ENCODE measurements at regions not wholly inside any gene's neighbourhood (a gene's known extent, or its start where the extent isn't known, plus 50 kb on each side); places are given as distances from the start of the nearest gene placed in this dataset.
"Not testable (repeated sequence)": the region's sequence is repeated elsewhere in the genome, so short reads cannot be mapped to it uniquely, and the experiment has no call there.

GRCh38 chr6:145155411-145155810 is 579.9 kb downstream of the EPM2A start:
- CTCF ChIA-PET = no interaction called here
- POLR2A ChIA-PET = no interaction called here
- H3K27ac ChIP-seq (ENCODE audit: low read depth, low read length) = no peak overlapping the region

DNA sequence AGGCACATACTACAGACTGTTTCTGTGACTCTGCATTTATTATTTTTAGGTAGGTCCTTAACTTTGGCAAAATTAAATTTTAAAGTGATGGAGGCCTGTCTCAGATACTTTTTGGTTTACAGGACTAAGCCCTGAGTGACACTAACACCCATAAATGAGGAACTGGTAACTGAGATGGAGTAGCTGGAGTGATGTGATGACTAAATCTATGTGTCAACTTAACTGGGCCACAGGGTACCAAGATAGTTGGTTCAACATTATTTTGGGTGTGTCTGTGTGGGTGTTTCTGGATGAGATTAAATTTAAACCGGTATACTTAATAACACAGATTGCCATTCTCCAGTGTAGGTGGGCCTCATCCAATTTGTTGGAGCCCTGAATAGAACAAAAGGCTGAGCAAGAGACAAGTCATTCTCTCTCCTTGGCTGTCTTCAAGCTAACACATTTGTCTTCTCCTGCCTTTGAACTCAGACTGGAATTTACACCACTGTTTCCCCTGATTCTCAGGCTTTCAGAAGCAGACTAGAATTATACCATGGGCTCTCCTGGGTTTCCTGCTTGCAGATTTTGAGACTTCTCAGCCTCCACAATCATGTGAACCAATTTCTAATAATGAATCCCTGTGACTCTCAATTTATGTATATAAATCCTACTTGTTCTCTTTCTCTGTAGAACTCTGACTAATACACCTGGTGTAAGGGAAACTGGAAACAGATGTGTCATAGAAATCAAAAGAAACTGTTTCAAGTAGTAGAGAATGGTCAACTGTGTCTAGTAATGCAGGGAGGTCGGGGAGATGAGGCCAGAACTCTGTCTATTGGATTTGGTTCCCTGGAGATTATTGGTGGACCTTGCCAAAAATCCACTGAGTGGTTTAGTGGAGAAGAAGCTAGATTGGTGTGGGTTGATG is 579.2 kb downstream of the EPM2A start:
- TF ChIP-seq CTCF (IDR thresholded peaks at IDR 0.05; ENCODE audit: low read depth, low read length) = no peak
- ChIA-PET CTCF (no interaction called here), POLR2A (no interaction called here)
- Histone ChIP-seq H3K27ac (ENCODE audit: low read depth, low read length) (no peak overlapping the region), H3K27me3 (ENCODE audit: control insufficient read depth, insufficient read depth, low read length) (no peaks in the 10 kb centered on the region), H3K9me3 (ENCODE audit: control insufficient read depth, insufficient read depth, low read length) (peaks cover 7% of the 10 kb centered on the region; the same call in 1 of the 2 replicates), H3K4me3 (ENCODE audit: low read depth, low read length) (no peak overlapping the region)
- DNase-seq (ENCODE audit: low read depth, low spot score) = no peak

More at GRCh38 chr6:145155411-145155810, 579.9 kb downstream of the EPM2A start:
- H3K27me3 ChIP-seq (ENCODE audit: control insufficient read depth, insufficient read depth, low read length) = no peaks in the 10 kb centered on the region
- H3K9me3 ChIP-seq (ENCODE audit: control insufficient read depth, insufficient read depth, low read length) = peaks cover 7% of the 10 kb centered on the region; the same call in 1 of the 2 replicates
- TF ChIP-seq CTCF (IDR thresholded peaks at IDR 0.05; ENCODE audit: low read depth, low read length) = no peak
- DNase-seq (ENCODE audit: low read depth, low spot score) = no peak
- no peak overlapping the region for H3K4me3 ChIP-seq (ENCODE audit: low read depth, low read length)

- H3K4me3 ChIP-seq (ENCODE audit: low read depth, low read length); CTCF ChIA-PET; H3K27me3 ChIP-seq (ENCODE audit: control insufficient read depth, insufficient read depth, low read length); H3K9me3 ChIP-seq (ENCODE audit: control insufficient read depth, insufficient read depth, low read length); H3K27ac ChIP-seq (ENCODE audit: low read depth, low read length); DNase-seq (ENCODE audit: low read depth, low spot score); POLR2A ChIA-PET: not testable (repeated sequence)
Observed at GRCh38 chr6:145158636-145159035, 576.7 kb downstream of the EPM2A start.

DNA sequence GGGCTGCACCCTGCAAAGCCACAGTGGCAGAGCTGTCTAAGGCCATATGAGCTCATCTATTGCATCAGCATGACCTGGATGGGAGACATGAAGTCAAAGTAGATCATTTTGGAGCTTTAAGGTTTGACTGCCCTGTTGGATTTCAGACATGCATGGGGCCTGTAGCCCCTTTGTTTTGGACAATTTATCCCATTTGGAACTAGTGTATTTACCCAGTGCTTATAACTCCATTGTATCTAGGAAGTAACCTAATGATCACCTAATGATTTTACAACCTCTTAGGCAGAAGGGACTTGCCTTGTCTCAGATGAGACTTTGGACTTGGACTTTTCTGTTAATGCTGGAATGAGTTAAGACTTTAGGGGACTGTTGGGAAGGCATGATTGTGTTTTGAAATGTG is 575.4 kb downstream of the EPM2A start:
- Histone ChIP-seq H3K27me3 (ENCODE audit: control insufficient read depth, insufficient read depth, low read length) (no peaks in the 10 kb centered on the region), H3K9me3 (ENCODE audit: control insufficient read depth, insufficient read depth, low read length) (peaks cover 7% of the 10 kb centered on the region; the same call in 1 of the 2 replicates), H3K4me3 (ENCODE audit: low read depth, low read length) (no peak overlapping the region), H3K27ac (ENCODE audit: low read depth, low read length) (no peak overlapping the region)
- TF ChIP-seq CTCF (IDR thresholded peaks at IDR 0.05; ENCODE audit: low read depth, low read length) = no peak
- DNase-seq (ENCODE audit: low read depth, low spot score) = no peak
- ChIA-PET CTCF (no interaction called here), POLR2A (no interaction called here)

- ChIA-PET CTCF (no interaction called here), POLR2A (no interaction called here)
- no peak for TF ChIP-seq CTCF (IDR thresholded peaks at IDR 0.05; ENCODE audit: low read depth, low read length)
- DNase-seq (ENCODE audit: low read depth, low spot score) = no peak
- no peak overlapping the region for H3K4me3 ChIP-seq (ENCODE audit: low read depth, low read length)
- H3K9me3 ChIP-seq (ENCODE audit: control insufficient read depth, insufficient read depth, low read length) = peaks cover 7% of the 10 kb centered on the region; the same call in 1 of the 2 replicates
- no peak overlapping the region for H3K27ac ChIP-seq (ENCODE audit: low read depth, low read length)
- no peaks in the 10 kb centered on the region for H3K27me3 ChIP-seq (ENCODE audit: control insufficient read depth, insufficient read depth, low read length)
Observed at GRCh38 chr6:145161501-145161900, 573.8 kb downstream of the EPM2A start.

All from AG04450 (cell line).